AG10803 (cell line): ENCODE measurements at regions not wholly inside any gene's neighbourhood (a gene's known extent, or its start where the extent isn't known, plus 50 kb on each side); places are given as distances from the start of the nearest gene placed in this dataset.

Experiments
- DNase-seq: peaks from one replicate; pipeline ENCODE4 v3.0.0; 2010; ENCODE audit warnings: low read depth
- H3K4me3 ChIP-seq: 2 replicates; pipeline ENCODE4 v1.5.1; 2011; ENCODE audit warnings: mild to moderate bottlenecking, low read length, control low read depth
- TF ChIP-seq, protein P1 (sequence below): conservative IDR thresholded peaks from 2 replicates; pipeline ENCODE4 v1.5.1; 2011; ENCODE audit warnings: mild to moderate bottlenecking, low read length, control low read depth, inconsistent platforms

DNA sequence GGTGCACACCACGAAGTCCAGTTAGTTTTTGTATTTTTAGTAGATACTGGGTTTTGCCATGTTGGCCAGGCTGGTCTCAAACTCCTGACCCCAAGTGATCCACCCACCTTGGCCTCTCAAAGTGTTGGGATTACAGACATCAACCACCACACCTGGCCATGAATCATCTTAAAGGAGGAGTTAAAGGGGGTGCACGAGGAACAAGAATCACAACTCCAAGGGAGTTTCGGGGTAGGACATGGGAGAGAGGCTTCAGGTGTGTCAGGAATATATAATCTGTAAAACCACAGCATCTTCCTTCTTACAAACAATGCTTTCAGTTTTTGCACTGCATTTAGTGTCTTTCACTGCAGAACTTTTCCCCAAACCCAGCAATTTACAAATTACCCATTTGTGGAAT lies 137.4 kb upstream of the SGK1 start:
- DNase-seq = no peak
- TF ChIP-seq, protein P1, sequence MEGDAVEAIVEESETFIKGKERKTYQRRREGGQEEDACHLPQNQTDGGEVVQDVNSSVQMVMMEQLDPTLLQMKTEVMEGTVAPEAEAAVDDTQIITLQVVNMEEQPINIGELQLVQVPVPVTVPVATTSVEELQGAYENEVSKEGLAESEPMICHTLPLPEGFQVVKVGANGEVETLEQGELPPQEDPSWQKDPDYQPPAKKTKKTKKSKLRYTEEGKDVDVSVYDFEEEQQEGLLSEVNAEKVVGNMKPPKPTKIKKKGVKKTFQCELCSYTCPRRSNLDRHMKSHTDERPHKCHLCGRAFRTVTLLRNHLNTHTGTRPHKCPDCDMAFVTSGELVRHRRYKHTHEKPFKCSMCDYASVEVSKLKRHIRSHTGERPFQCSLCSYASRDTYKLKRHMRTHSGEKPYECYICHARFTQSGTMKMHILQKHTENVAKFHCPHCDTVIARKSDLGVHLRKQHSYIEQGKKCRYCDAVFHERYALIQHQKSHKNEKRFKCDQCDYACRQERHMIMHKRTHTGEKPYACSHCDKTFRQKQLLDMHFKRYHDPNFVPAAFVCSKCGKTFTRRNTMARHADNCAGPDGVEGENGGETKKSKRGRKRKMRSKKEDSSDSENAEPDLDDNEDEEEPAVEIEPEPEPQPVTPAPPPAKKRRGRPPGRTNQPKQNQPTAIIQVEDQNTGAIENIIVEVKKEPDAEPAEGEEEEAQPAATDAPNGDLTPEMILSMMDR = no peak
- H3K4me3 ChIP-seq = no peak overlapping the region

DNA sequence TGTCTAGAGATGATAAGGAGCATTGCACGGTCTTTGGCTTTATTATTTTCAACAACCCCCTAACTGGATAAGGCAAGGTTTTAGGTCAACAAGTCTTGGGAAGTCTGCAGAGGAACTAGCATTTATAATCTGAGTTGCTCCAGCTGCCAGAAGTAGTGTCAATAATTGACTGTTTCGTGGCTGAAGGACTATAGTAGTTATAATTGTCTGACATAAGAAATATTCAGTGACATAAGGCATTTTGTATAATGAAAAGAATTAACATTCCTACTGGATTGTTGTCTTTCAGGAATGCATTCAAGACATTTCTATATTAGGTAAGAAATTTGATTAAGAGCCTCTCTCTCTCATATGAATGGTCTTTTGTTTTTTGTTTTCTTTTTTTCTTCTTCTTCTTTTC lies 136.9 kb upstream of the SGK1 start:
- TF ChIP-seq, protein P1 = no peak
- peak; percentile 22 for DNase-seq
- H3K4me3 ChIP-seq = no peak overlapping the region

GRCh38 chr6:134453792-134454510 lies 136.0 kb upstream of the SGK1 start:
- no peak for DNase-seq
- H3K4me3 ChIP-seq = no peak overlapping the region
- TF ChIP-seq, protein P1 = no peak

GRCh38 chr6:134452906-134453305 lies 135.0 kb upstream of the SGK1 start:
- TF ChIP-seq, protein P1 = no peak
- DNase-seq = no peak
- no peak overlapping the region for H3K4me3 ChIP-seq

DNA sequence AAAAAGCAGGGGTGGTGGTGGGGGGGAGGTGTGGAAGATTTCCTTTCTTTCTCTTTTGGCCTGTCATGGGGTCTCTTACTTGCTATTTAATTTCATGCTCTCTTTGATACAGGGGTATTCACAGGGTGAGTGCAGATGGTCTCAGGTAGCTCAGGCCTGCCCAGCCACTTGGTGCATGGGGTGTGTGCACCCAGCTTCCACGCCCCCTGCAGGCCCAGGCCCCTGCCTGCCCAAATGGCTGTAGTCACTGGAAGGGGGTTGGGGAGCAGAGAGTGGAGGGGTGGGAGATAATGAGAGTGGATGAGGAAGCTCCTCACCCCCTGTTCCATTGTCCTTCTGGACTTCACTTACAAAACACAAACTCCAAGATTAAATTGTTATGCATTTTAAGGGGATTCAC lies 133.6 kb upstream of the SGK1 start:
- DNase-seq = no peak
- no peak overlapping the region for H3K4me3 ChIP-seq
- TF ChIP-seq, protein P1 = no peak

- DNase-seq = peak; percentile 28
- no peak overlapping the region for H3K4me3 ChIP-seq
- TF ChIP-seq, protein P1 = no peak
These were observed 131.9 kb upstream of the SGK1 start for GRCh38 chr6:134449781-134450180.

GRCh38 chr6:134449004-134449403 lies 131.1 kb upstream of the SGK1 start:
- DNase-seq = no peak
- no peak overlapping the region for H3K4me3 ChIP-seq
- TF ChIP-seq, protein P1 = no peak
